ENCODE measurements at regions not wholly inside any gene's neighbourhood (a gene's known extent, or its start where the extent isn't known, plus 50 kb on each side); places are given as distances from the start of the nearest gene placed in this dataset.

DNA sequence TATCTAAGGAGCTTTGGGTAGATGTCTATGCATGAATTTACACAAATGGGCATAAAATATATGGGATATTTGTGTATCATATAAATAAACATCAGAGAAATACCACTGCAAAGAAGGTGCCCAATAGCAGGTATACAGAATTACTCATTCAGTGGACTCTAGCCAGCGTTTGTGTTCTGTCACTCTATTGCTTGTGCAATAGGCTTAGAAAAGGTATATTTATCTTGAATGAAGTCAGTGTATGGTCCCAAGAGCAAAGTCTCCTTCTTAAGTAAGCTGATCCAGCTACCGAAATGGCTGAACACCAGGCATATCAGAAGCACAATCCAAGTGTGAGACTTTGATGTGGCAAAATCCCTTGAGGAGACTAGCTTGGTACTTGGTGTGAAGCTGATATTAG is 1058.4 kb downstream of the SORCS1 start:
- no peak for DNase-seq
- Mint-ChIP-seq H3K4me3 (no peak overlapping the region), H3K9me3 (no peaks in the 10 kb centered on the region), H3K4me1 (no peaks in the 10 kb centered on the region), H3K27ac (no peak overlapping the region), H3K27me3 (no peaks in the 10 kb centered on the region), H3K36me3 (ENCODE audit: low read depth) (no peaks in the 10 kb centered on the region)
- ChIA-PET POLR2A (no interaction called here), CTCF (no interaction called here)

DNA sequence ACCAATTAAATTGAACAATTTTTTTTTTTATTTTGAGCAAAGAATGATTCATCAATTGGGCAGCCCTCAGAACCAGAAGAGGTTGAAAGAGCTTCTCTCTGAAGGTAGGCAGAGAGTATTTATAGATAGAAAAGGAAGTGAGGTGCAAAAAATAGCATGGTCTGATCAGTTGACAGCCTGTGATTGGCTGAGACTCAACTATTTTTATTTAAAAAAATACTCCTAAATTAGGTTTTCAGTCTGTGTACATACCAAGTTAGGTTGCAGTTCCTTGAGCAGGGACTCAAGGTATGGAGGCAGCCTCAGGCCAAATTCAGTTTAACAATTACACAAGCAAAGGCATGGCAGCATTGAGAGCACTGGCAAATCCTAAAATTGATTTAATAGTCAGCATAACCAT is 1074.7 kb downstream of the SORCS1 start:
- Mint-ChIP-seq H3K27me3 (no peaks in the 10 kb centered on the region), H3K9me3 (no peaks in the 10 kb centered on the region), H3K4me3 (no peak overlapping the region), H3K27ac (no peak overlapping the region), H3K36me3 (ENCODE audit: low read depth) (no peaks in the 10 kb centered on the region), H3K4me1 (no peaks in the 10 kb centered on the region)
- POLR2A ChIA-PET: no interaction called here
- no peak for DNase-seq
- CTCF ChIA-PET: no interaction called here

DNA sequence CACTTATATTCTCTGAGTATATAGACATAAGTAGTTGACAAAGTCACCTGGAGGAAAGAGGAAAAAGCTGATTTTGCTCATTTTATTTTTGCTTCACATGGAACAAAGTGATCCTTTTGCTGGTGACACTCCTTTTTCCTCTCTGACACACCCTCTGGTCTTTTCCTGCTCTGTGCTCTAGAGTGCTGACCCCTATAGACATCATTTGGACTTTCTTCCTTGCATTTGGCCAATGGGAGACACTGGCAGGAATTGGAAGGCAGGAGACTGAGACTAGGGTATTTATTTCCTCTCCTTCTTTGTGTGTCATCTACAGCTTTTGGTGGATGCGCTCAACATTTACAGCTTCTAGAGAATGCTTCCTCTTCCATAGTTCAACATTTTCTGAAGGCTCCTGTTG is 1078.1 kb downstream of the SORCS1 start:
- H3K27ac Mint-ChIP-seq: no peak overlapping the region
- H3K4me3 Mint-ChIP-seq: no peak overlapping the region
- no peaks in the 10 kb centered on the region for H3K4me1 Mint-ChIP-seq
- no peaks in the 10 kb centered on the region for H3K36me3 Mint-ChIP-seq (ENCODE audit: low read depth)
- no peak for DNase-seq
- H3K9me3 Mint-ChIP-seq: no peaks in the 10 kb centered on the region
- ChIA-PET POLR2A (no interaction called here), CTCF (no interaction called here)
- no peaks in the 10 kb centered on the region for H3K27me3 Mint-ChIP-seq

DNA sequence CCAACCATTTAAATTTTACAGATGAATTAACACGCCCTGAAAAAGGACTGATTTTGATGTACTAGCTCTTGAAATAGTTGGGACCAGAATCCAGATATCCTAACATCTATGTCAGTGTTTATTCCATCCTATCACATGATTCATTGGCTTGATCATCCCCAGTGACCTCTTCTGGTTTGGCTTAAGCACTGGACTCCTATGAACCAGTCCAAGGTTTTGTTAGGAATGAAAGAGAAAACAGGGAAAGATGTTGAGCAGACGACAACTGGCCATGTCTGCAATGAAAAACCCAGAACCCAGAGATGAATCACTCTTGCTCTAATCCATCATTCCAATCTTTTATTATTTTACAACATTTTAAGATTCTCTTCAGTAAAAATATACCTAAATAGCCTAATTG is 1080.9 kb downstream of the SORCS1 start:
- Mint-ChIP-seq H3K4me3 (no peak overlapping the region), H3K4me1 (no peaks in the 10 kb centered on the region), H3K27me3 (no peaks in the 10 kb centered on the region), H3K27ac (no peak overlapping the region), H3K36me3 (ENCODE audit: low read depth) (no peaks in the 10 kb centered on the region), H3K9me3 (no peaks in the 10 kb centered on the region)
- no peak for DNase-seq
- POLR2A ChIA-PET: no interaction called here
- CTCF ChIA-PET: no interaction called here

DNA sequence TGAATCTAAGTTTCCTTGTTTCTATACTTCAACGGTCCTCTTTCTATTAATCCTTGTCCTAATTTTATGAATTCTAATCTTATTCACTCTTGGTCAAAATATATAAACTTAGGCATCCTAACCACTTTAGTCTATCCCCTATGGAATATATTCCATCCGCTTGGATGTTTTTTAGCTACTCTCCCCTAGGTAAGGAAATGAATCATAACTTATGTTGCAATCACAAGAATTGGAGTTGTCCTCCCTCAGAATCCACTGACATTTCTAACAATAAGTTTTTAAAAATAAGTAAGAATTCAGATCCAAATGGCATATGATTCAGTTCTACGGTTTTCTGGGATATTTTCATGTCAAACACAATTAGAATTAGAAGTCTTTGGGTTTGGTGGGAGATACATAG is 1081.6 kb downstream of the SORCS1 start:
- Mint-ChIP-seq H3K4me1 (no peaks in the 10 kb centered on the region), H3K27me3 (no peaks in the 10 kb centered on the region), H3K27ac (no peak overlapping the region), H3K9me3 (no peaks in the 10 kb centered on the region), H3K36me3 (ENCODE audit: low read depth) (no peaks in the 10 kb centered on the region), H3K4me3 (no peak overlapping the region)
- no peak for DNase-seq
- CTCF ChIA-PET: no interaction called here
- POLR2A ChIA-PET: no interaction called here

DNA sequence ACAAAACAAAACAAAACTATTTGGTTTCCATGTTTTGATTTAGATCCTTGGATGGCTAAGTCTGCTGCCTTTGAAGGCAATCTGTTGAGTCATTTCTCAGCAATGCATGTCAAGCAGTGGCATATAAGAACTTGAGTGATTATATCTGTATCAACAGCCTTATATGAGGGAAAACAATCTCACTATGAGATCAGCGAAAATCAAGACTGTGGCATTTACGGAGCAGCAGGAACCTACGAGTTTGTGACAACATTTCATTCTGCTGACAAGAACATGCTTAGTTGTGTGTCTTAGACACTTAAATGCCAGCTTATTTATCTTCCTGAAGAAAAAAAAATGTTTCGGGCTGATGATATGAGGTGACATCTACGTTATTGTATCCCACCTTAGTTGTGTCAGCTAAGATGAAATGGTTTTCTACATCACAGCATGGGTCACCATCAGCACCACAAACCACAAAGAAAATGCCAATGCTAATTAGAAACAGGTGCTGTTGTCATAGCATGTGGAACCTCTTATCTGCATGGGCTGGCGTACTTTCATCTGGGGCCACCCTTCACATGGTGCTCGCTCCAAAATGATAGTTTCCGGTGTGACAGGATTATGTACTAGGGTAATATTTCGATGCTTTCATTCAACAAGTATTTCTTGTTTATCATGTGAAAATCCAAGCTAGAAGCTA is 1085.5 kb downstream of the SORCS1 start:
- Mint-ChIP-seq H3K27me3 (no peaks in the 10 kb centered on the region), H3K36me3 (ENCODE audit: low read depth) (no peaks in the 10 kb centered on the region), H3K9me3 (no peaks in the 10 kb centered on the region), H3K4me3 (no peak overlapping the region), H3K4me1 (no peaks in the 10 kb centered on the region), H3K27ac (no peak overlapping the region)
- DNase-seq: no peak
- POLR2A ChIA-PET: no interaction called here
- CTCF ChIA-PET: no interaction called here

DNA sequence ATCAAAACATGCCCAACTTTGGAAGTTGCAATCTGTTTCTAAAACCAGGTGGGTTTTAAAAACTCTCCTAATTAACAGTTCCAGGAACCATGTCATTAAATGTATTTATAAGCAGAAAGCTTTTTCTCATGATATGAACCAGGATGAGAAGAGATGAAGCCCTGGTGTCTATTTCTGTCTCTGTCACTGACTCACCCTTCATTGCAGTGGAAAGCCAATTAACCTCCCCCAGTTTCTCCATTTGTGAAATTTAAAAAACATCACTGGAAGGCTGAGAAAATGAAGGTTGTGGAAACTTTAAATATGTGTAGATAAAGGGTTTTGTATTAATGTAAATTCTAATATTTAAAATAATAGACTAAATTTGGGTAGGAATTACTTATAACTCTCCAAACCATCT is 1088.0 kb downstream of the SORCS1 start:
- no peak overlapping the region for H3K27ac Mint-ChIP-seq
- H3K4me1 Mint-ChIP-seq: no peaks in the 10 kb centered on the region
- DNase-seq: no peak
- H3K9me3 Mint-ChIP-seq: no peaks in the 10 kb centered on the region
- POLR2A ChIA-PET: no interaction called here
- H3K27me3 Mint-ChIP-seq: no peaks in the 10 kb centered on the region
- CTCF ChIA-PET: no interaction called here
- no peak overlapping the region for H3K4me3 Mint-ChIP-seq
- no peaks in the 10 kb centered on the region for H3K36me3 Mint-ChIP-seq (ENCODE audit: low read depth)

DNA sequence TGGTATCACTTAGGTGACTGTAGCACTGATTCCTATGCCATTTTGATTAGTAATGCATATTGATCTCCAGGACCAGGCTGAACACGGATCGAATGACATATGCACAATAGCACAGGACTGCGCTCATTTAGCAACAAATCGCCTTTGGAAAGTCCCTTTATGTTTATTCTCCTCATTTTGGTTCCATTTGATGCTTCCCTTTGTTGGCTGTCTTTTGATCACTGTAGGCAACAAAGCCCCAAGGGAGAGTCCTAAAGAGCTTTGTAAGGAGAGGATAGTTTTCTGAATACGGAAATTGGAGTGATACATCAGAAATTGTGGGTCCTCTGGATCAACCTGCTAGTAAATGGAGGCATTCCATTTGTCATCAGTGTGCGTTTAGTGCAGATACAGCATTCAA is 1111.4 kb downstream of the SORCS1 start:
- no peaks in the 10 kb centered on the region for H3K36me3 Mint-ChIP-seq (ENCODE audit: low read depth)
- H3K27me3 Mint-ChIP-seq: no peaks in the 10 kb centered on the region
- no peak overlapping the region for H3K27ac Mint-ChIP-seq
- POLR2A ChIA-PET: no interaction called here
- CTCF ChIA-PET: no interaction called here
- H3K4me1 Mint-ChIP-seq: no peaks in the 10 kb centered on the region
- DNase-seq: no peak
- H3K9me3 Mint-ChIP-seq: peaks cover 2% of the 10 kb centered on the region
- no peak overlapping the region for H3K4me3 Mint-ChIP-seq

DNA sequence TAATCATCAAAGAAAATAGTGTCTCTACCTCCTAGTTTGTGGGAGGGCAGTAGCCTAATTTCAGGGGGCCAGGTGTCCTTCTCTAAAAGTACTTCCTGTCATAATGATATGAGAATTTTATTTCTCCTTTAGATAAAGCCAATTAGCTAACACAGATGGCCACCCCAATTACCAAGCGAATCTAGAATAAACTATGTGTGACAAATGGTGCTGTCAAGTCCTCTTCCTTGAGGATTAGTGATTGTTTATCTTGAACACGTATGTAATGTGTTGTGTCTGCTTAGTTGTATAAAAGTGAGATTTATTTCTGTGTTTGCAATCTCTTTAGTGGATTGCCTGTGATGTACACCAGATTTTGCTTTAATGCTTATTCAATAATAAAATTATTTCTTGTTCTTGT is 1120.0 kb downstream of the SORCS1 start:
- no peaks in the 10 kb centered on the region for H3K27me3 Mint-ChIP-seq
- H3K9me3 Mint-ChIP-seq: no peaks in the 10 kb centered on the region
- CTCF ChIA-PET: no interaction called here
- no peaks in the 10 kb centered on the region for H3K4me1 Mint-ChIP-seq
- no peak overlapping the region for H3K27ac Mint-ChIP-seq
- no peak overlapping the region for H3K4me3 Mint-ChIP-seq
- no peaks in the 10 kb centered on the region for H3K36me3 Mint-ChIP-seq (ENCODE audit: low read depth)
- POLR2A ChIA-PET: no interaction called here
- DNase-seq: no peak

DNA sequence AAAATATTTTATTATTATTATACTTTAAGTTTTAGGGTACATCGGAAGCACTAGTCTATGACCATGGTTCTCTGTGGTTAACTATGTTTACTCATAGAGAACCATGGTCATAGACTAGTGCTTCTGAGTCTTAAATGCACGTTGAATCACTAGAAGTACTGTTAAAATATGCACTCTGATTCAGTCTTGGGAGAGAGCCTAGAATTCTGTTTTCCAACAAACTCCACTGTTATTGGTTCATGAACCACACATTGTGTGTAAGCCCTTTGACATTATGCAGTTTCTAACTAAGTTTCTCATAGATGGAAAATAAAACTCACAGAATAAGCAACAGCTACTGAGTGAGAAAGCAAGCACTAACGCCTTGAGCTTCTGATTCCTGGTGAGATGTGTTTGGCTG is 1120.6 kb downstream of the SORCS1 start:
- Mint-ChIP-seq H3K9me3 (no peaks in the 10 kb centered on the region), H3K4me1 (no peaks in the 10 kb centered on the region), H3K36me3 (ENCODE audit: low read depth) (no peaks in the 10 kb centered on the region), H3K4me3 (no peak overlapping the region), H3K27ac (no peak overlapping the region), H3K27me3 (no peaks in the 10 kb centered on the region)
- ChIA-PET POLR2A (no interaction called here), CTCF (no interaction called here)
- DNase-seq: no peak

DNA sequence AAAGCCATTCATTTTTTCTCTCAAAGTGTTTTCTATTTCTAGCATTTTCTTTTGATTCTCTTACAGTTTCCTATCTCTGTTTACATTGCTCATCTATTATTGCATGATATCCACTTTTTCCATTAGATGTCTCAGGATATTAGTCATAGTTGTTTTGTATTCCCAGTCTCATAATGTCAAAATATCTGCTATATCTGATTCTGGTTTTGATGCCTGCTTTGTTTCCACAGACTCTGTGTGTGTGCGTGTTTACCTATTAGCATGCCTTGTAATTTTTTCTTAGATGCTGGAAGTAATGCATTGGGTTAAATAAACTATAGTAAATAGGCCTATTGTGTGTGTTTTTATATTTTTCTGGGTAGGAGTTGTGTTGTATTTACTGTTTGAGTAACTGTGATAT is 1126.3 kb downstream of the SORCS1 start:
- no peaks in the 10 kb centered on the region for H3K4me1 Mint-ChIP-seq
- H3K9me3 Mint-ChIP-seq: no peaks in the 10 kb centered on the region
- no peak overlapping the region for H3K4me3 Mint-ChIP-seq
- POLR2A ChIA-PET: no interaction called here
- CTCF ChIA-PET: no interaction called here
- DNase-seq: no peak
- H3K36me3 Mint-ChIP-seq (ENCODE audit: low read depth): no peaks in the 10 kb centered on the region
- H3K27me3 Mint-ChIP-seq: no peaks in the 10 kb centered on the region
- H3K27ac Mint-ChIP-seq: no peak overlapping the region

DNA sequence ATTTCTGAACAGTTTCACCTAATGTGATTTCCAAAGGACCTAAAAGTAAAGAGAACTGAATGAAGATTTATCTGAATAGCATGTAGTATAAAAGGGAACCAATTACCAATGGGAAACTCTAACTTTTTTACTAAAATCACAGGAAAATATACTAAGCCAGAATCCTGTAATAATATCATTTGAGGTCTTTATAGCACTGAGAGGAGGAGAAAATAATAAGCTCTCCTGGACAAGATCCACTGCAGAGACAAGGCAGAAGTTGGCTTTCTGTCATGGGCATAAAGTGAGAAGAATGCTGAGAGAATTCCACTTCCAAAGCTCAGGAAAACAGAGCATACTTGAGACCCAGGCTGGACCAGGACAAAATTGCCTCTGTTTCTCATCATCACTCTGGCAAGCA is 1131.4 kb downstream of the SORCS1 start:
- no peak overlapping the region for H3K4me3 Mint-ChIP-seq
- DNase-seq: no peak
- H3K36me3 Mint-ChIP-seq (ENCODE audit: low read depth): no peaks in the 10 kb centered on the region
- no peaks in the 10 kb centered on the region for H3K4me1 Mint-ChIP-seq
- ChIA-PET POLR2A (no interaction called here), CTCF (no interaction called here)
- H3K27ac Mint-ChIP-seq: no peak overlapping the region
- H3K27me3 Mint-ChIP-seq: no peaks in the 10 kb centered on the region
- H3K9me3 Mint-ChIP-seq: no peaks in the 10 kb centered on the region

DNA sequence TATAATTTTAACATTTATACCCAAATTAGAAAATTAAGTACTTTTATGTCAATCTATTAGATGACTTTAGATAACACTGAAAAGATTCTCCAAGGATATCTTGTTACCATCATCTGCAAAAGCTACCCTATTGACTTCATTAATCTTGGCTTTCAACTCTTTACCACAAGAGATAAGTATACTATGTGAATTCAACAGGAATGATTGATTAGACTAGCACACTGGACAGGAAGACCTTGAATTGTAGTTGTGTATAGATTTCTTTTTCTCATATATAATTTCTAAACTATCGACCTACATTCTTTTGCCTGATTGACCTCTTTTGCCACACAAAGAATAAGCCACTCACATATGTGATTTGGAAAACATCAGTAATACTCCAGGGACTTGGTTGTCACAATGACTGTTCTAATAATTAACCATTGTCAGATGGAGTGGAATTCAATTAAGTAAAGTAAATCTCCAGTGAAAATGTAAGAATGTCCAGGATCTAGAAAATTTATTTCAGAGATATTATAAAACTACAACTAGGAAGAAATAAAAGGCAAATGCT is 1132.0 kb downstream of the SORCS1 start:
- H3K4me1 Mint-ChIP-seq: no peaks in the 10 kb centered on the region
- H3K27ac Mint-ChIP-seq: no peak overlapping the region
- ChIA-PET POLR2A (no interaction called here), CTCF (no interaction called here)
- no peak overlapping the region for H3K4me3 Mint-ChIP-seq
- H3K36me3 Mint-ChIP-seq (ENCODE audit: low read depth): no peaks in the 10 kb centered on the region
- no peak for DNase-seq
- H3K9me3 Mint-ChIP-seq: no peaks in the 10 kb centered on the region
- H3K27me3 Mint-ChIP-seq: no peaks in the 10 kb centered on the region

DNA sequence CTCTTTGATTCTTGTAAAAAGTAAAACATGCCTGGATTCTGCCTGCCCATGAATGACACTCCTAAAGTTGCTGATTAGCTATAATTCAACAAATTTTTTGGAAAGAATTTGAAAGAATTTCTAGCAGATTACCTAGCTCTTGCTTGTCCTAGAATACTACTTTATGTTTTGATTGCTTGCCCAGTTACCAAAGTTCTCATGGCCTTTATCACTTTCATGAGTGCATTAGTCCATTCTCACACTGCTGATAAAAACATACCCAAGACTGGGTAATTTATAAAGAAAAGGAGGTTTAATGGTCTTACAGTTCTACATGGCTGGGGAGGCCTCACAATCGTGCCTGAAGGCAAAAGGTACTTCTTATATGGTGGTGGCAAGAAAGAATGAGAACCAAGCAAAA is 1137.3 kb downstream of the SORCS1 start:
- Mint-ChIP-seq H3K36me3 (ENCODE audit: low read depth) (no peaks in the 10 kb centered on the region), H3K4me1 (no peaks in the 10 kb centered on the region), H3K27ac (no peak overlapping the region), H3K27me3 (no peaks in the 10 kb centered on the region), H3K4me3 (no peak overlapping the region), H3K9me3 (peaks cover 4% of the 10 kb centered on the region)
- POLR2A ChIA-PET: no interaction called here
- CTCF ChIA-PET: no interaction called here
- DNase-seq: no peak

Measured in activated CD4-positive, alpha-beta T cell treated with anti-CD3 and anti-CD28 coated beads, Interleukin-2, amount 10 ng/mL, durations not matched to agents 7 days and 5 days (primary cell).